Fibroblast of the conjunctiva (primary cell): ENCODE measurements at regions not wholly inside any gene's neighbourhood (a gene's known extent, or its start where the extent isn't known, plus 50 kb on each side); places are given as distances from the start of the nearest gene placed in this dataset.

Source experiments
- DNase-seq: peaks from one replicate; pipeline ENCODE4 v3.0.0-alpha.2; 2010; ENCODE audit warnings: low read depth

DNA sequence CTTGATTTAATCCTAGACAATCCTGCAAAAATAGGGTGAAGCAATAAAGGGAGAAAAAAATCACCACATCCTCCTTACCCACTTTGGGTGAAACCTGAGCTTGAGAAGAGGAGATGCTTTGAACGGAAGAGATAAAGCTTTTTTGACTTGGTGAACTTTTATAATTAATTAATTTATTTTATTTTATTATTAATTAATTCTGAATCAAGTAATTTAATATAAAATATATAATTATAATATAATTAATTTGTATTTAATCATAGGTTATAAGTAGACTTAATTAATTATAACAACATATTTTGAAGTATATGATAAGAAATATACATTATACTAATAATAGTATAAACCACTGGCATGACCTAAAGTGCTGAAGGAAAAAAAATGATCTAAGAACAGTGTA, 2164.8 kb downstream of the LRRC4C start:
- no peak for DNase-seq

DNA sequence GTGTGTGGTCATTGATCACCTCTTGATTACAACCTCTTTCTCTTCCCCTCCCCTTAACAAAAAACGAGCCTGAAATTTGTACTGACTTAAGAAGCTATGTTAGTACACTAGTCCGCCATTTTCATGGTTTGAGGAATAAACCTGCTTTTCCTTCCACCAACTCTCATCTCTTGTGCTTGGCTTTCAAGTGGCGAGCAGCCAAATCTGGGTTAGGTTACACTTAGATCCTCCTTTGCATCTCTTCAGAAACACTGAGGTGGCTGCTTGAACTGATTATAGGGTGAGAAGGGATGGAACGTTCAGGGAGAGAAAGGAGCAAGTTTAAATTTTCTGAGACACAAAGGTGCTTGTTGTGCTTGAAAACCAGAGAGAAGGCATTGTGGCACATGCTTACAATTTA, 2171.4 kb downstream of the LRRC4C start:
- no peak for DNase-seq

DNA sequence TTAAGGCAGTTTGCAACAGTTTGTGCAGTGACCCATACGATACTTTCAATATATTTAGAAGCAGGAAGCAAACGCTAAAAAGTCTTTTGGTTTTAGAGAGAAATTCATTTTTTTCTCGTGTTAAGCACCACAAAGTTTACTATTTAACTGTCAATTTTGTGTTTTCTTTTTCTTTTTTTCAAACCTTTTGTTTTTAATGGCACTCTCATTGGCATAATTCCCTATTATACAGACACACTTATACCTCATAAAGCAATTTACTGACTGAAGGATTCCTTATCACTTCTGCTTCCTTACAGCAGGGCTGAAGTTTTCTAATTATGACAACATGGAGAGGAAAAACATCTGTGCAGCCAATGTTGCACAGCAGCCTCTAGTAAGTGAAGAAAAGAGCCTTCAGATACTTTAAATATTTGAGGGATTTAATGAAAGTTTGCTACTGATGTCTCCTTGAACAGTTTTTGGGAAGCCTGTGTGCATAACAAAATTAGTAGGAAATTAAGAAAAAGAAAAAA, 2191.2 kb downstream of the LRRC4C start:
- DNase-seq = no peak

DNA sequence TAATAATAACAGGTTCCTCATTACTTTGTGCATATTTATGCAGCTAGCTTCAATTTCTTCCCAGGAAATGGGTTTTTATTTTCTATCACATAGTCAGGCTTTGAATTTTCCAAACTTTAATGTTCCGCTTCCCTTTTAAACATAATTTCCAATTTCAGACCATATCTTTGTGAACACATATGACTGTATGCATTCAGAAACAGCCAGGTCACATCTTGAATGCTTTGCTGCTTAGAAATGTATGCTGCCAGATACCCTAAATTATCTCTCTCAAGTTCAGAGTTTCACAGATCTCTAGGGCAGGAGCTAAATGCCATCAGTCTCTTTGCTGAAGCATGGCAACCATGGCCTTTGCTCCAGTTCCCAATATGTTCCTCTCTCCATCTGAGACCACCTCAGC, 2203.8 kb downstream of the LRRC4C start:
- no peak for DNase-seq

DNA sequence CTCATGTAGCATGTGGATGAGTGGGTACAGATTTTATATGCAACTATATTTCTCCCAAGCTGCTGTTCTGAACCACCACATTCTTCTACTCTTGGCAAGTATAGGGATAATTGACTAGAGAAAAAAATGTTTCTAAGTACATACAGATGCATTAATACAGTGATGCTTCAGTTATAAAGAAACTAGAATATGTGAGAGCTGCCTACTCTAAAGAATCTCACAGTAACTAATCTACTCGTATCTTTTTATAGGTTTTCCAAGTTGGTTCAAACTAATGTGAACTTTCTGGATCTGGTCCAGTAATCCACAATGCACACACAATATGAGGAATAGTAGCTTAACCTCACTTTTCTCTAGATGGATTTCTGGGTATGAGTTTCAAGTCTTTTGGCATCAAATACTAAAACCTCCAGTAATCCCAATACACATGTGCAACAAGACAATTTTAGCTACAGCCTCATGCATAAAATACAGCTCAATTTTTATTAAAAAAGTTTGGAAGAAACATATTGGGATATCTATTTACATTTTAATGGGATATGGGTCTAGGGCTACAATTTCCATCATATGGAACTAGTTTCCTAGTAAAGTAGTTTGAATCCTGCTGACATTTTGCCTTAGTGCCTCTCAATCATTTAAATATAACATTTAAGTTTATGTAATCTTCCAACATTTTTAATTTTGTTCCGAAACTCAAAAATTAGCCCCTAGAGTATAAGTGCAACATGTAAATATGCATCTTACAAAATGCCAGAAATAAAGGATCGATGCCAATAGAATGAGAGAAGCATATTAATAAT, 2209.7 kb downstream of the LRRC4C start:
- DNase-seq = no peak

DNA sequence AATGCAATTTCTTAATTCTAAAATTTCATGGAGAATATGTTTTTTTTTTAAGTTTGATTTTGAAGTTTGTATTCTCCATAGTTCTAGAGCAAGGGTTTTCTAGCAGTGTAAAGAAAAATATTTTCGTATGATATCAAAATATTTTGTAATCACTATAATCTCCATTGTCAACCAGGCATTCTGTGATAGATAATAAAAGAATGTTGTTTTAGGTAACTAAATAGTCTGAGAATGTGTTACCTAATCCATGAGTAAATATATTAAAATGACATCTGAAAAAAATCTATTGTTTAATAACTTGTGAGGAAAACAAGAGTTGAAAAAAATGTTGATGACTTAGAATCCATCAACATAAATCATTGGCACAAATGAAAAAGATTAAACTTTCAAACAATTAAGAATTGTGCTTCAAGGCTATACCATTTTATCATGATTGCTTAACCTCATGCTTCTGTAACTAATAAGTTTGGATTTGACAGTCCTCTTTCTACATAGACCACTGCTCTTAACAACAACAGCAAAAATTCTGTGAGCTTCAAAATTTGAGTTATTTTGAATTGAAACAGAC, 2211.8 kb downstream of the LRRC4C start:
- DNase-seq = no peak

DNA sequence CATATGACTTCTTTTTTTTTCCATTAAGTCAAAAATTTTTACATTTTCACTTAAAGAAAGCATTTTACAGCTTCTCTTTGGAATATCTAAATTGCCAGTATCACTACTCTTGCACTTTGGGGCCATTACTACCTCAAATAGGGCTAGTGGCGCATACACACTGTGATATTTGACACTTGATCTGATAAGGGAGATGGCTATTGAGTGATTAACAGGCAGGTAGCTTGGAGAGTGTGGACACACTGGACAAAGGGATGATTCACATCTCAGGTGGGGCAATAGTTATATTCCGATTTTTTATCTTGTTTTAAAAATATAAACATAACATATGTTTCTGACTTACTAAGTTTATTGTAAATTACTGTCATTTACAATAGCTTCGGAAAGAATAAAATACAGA, 2219.9 kb downstream of the LRRC4C start:
- no peak for DNase-seq

DNA sequence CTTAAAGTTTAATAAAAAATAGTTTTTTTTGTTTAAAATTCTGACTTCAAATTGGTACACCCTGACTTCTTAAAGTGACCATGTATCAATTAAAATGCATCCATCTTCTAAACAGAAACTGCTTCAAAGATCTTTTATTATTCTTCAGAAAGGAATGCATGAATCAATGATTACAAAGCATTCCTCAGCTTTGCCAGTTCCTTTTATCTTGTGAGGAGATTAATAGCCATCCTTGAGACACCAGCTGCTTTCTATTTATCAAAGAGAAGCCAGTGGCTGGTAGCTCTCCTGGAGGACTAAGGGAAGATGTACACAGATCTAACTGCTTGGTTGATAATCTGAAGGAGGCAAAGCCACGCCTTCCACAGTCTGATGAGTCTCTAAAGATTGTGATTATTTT, 2222.5 kb downstream of the LRRC4C start:
- DNase-seq = no peak

DNA sequence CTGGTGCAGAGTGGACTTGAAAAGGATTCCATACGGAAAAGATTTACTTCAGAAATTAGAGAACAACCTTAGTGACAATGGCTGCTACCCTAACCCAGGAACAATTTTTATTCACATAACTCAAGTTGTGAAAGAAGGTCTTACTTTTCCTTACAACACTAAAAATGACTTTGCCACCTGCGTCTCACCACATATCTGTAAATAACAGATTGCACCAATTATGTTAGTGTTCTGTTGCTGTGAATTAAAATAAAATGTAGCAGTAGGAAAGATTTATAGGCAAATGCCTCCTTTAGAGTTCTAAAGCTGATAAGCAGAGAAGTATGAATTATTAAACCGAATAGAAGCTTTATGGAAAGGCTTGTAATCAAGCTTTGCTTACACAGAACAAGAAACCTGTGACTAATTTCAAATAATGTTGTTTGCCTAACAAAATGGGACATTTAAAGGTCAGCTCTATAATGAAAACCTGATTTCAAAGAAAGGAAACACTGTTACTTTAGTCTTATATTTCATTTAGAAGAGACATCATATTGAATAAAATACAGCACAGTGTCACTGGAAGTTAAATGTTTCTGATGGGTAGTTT, 2237.8 kb downstream of the LRRC4C start:
- DNase-seq = no peak

DNA sequence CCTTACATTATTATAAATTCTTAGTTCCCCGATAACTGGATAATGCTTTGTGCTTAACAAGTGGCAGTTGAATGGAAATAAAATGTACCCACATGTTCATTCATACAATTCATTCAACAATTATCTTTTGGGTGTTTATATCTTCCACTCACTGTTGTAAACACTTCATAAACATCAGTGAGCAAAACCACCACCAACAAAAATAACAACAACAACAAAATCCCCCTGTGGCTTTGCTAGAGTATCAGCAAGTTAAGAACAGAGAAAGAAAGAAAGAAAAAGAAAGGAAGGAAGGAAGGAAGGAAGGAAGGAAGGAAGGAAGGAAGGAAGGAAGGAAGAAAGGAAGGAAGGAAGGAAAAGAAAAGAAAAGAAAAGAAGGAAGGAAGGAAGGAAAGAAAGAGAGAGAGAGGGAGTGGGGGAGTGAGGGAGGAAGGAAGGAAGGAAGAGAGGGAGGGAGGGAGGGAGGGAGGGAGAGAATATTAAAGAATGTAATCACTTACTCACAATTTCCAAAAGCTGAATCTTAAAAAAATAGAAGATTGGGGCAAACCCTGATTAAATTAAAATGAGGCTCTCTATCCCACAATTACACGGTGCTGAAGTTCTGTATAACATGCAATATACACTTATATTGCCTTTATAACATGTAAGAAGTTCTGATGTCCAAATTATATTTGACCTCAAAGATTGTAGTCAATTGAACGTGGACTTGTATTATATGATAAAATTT, 2238.8 kb downstream of the LRRC4C start:
- no peak for DNase-seq

DNA sequence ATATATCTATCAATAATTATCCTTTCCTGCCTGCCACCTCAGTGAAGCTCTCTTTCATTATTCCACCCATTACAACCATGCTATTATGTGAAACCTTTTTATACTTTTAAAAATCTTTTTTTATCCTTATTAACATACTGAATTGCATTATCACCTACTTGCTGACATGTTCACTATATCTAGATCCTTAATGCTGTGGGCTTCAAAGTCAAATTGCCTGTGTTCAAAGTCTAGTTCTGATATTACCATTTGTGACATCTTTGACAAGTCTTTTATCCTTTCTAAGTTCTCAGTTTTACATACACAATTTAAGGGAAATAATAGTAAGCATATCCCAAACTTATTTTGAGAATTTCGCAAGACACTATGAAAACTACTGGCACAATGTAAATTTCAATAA, 2239.4 kb downstream of the LRRC4C start:
- DNase-seq = no peak

DNA sequence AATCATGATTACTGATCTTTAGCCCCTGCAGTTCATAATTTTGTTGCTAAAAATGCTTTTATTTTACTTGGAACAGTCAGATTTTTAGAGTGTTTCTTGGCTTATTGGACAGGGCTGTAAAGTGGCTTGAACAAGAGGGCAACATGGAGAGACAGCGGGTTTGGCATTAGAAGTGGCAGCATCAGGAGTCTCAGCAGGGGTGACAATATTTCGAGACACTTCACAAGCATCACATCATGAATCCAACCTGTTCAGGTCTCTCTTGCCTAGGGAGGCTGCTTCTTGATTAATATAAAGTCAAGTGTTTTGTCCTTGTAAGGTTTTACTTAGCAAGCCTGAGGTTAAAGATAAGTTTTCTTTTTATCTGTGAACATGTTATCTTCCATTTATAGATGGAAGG, 2249.5 kb downstream of the LRRC4C start:
- DNase-seq = no peak

DNA sequence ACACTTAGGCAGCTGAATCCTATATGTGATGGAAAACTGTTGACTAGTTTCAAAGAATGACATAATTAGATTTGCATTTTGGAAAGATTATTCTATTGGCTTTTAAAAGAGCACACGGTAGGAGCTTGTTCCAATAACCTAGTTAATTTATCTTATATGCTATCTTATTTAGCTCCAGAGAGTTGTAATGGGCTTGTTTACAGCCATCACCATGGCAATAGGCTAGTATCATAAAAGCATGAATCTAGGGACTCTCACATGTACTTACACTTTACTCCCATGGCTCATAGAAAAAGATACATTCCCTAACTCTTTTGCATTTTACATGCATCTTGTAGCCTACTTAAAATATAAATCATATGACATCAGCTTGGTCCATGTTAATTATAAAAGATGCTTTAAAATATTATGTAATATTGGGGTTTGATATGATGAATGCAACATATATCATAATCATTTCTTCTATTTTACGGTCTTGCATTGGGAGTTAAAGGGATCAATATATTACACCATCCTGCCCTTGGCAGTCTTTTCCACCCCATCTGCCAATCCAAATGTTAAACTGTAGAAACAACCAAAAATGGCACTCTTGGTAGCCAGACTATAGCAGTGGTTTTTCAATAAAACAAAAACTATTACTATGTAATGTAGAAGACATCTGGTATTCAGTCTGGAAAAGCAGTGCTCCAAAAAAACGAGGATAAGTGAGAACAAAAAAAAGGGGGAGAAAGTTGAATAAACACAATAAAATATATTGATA, 2254.0 kb downstream of the LRRC4C start:
- DNase-seq = no peak

DNA sequence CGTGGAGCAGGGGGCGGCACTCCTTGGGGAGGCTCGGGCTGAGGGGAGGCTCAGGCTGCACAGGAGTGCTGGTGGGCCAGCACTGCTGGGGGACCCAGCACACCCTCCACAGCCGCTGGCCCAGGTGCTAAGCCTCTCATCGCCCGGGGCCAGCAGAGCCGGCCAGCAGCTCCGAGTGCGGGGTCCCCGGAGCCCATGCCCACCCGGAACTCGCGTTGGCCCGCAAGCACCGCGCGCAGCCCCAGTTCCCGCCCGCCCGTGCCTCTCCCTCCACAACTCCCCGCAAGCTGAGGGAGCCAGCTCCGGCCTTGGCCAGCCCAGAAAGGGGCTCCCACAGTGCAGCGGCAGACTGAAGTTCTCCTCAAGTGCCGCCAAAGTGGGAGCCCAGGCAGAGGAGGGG, 2266.8 kb downstream of the LRRC4C start:
- DNase-seq = no peak

DNA sequence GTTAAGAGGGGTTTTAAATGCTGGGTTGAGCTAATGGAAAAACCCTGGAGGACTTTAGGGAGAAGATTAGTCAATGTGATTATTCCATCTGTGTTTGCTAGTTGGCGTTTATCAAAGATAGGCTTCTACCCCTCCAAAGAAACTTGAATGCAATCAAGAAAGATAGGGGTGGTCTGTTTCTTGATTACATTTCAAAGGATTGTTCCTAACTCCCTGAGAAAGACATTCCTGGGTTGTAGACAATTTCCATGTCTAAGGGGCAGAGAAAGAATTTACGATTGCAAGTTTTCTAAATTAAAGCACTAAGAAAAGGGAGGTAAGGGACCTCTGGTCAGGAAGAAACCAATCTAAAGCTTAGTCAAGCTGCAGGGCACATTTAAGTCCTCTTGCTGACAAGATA, 2268.7 kb downstream of the LRRC4C start:
- DNase-seq = no peak

DNA sequence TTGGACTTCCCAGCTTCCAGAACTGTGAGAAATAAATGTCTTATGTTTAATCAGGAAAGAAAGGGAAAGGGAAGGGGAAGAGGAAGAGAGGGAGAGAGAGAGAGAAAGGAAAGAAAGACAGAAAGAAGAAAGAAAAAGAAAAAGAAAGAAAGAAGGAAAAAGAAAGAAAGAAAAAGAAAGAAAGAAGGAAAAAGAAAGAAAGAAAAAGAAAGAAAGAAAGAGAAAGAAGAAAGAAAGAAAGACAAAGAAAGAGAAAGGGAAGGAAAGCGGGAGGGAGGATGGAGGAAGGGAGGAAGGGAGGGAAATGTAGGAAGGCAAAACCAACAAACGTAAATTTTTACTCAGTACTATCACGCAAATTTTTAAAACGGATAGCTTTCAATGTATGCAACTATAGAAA, 2281.8 kb downstream of the LRRC4C start:
- no peak for DNase-seq

DNA sequence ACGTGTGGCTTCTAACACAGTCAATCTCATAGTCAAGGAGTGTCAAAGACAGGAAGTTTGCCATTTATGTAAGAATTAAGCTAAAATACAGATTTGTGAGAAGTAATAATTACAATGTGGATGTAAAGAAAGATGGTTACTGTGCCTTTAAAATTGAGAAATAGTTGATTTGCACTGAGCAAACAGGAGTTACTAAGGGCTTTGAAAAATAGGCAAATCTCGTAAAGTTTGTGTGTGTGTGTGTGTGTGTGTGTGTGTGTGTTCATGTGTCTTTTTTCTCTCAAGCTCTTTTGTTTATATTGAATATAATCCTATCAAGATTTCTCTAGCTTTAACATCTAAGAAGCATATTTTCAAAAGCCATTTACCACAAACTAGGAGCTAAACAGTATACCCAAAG, 2284.5 kb downstream of the LRRC4C start:
- no peak for DNase-seq

DNA sequence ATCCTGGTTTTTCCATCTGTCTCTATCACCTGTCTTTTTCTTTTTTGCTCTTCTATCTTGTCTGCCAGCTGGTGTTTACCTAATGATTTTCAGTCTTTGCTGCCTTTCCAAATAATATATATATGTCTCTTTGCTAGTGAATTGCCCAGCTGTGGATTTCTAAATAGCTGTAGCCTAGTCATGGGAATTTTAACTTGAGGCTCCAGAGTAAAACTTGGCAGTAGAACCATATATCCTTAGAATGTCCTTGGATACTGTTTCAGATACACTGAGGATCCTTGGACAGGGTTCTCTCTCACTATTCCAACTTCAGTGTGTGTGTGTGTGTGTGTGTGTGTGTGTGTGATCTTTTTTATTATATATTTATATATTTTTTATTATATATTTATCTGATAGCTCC, 2285.3 kb downstream of the LRRC4C start:
- DNase-seq = no peak

DNA sequence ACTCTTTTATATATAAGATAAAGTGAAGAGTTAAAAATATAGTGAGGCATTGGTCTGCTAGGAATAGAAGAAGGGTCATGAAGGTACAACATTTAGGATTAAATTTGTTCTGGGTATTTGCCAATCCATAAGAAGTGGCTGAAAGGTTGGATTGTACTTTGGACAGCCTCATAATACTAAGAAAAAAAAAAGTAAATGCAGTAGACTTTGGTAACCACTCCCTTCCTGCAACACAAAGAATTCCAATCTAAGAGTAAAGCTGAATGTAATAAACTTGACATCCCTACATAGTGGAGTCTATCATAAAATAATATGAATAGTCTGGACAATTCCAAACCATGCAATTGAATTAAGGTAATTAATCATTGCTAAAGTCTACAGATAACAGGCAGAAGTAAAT, 2294.4 kb downstream of the LRRC4C start:
- DNase-seq = no peak

DNA sequence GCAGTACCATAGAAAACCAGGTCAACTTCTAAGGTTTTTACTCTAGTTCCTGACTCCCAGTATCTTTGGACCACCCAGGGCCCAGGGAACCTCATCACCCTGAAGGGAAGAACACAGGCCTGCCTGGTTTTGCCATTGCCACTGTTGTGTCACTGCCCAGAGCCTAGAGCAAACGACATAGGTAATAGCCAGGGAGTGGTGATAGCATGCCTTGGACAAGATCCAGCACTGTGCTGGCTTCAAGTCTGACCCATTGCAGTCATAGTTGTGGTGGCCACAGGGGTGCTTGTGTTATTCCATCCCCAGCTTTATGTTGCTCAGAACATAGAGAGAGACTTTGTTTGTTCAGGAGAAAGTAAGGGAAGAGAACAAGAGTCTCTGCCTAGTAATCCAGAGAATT, 2310.2 kb downstream of the LRRC4C start:
- DNase-seq = no peak

DNA sequence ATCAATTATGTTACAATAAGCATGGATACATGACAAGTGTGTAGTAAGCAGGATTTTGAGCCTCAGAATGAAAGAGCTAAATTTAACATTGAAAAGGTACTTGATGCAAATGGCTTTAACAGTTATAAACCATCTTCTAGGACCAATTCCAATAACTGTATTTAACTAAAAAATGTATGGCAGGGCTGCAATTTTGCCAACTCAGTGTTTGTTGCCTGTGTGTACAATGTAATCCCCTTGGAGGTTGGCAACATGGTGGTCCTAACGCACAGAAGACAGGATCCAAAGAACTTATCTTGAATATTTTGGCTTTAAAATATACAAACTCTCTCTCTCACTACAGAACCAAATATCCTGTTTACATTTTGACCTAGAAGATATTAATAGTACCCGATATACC, 2314.1 kb downstream of the LRRC4C start:
- DNase-seq = no peak
